SH-SY5Y (cell line): ENCODE measurements at regions not wholly inside any gene's neighbourhood (a gene's known extent, or its start where the extent isn't known, plus 50 kb on each side); places are given as distances from the start of the nearest gene placed in this dataset.

Experiments used
- GATA2 ChIP-seq: IDR thresholded peaks from 2 replicates; pipeline ENCODE4 v1.6.1; 2011; ENCODE audit warnings: mild to moderate bottlenecking, low read depth, low read length
- GATA3 ChIP-seq: IDR thresholded peaks from 2 replicates; pipeline ENCODE4 v1.6.1; 2011; ENCODE audit warnings: low read depth, mild to moderate bottlenecking, low read length, moderate library complexity

GRCh38 chr4:173940146-173940545, 343.3 kb downstream of the FBXO8 start:
- TF ChIP-seq GATA3: no peak
- no peak for TF ChIP-seq GATA2
